ENCODE measurements at regions not wholly inside any gene's neighbourhood (a gene's known extent, or its start where the extent isn't known, plus 50 kb on each side); places are given as distances from the start of the nearest gene placed in this dataset.
"Not testable (repeated sequence)": the region's sequence is repeated elsewhere in the genome, so short reads cannot be mapped to it uniquely, and the experiment has no call there.

DNA sequence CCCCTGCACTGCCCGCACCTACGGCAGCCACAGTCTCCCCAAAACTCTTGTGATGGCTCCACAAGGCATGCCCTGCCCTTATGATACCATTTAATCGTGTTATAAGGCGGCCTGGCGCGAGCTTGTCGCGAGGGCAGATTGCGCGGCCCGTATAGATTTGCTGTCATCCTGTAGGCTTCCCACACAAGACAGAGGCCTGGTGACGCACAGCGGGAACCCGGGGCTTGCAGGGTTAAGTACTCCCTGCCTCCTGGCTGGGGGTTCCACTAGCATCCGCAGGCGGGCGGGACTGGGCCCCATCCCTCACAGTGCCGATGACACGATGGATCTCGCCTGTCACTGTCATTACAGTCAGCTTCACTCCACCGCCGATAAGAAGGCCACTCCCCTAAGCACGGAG, 364.9 kb upstream of the IRX2 start:
- DNase-seq (ENCODE audit: low read depth): no peak

DNA sequence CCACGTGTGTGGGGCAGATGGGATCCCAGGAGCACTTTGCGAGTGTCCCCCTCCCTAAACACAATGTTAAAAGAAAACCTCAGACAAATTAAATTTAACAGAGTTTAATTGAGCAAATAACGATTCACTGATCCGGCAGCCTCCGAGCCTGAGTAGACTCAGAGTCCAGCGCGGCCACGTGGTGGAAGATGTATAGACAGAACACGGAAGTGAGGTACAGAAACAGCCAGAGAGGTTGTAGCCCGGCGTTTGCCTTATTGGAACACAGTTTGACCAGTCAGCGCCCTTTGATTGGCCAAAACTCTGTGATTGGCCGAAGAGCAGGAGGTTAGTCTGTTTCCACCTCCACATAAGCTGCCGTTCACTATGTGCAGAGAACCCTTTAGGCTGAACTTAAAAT, 363.0 kb upstream of the IRX2 start:
- DNase-seq (ENCODE audit: low read depth): no peak

DNA sequence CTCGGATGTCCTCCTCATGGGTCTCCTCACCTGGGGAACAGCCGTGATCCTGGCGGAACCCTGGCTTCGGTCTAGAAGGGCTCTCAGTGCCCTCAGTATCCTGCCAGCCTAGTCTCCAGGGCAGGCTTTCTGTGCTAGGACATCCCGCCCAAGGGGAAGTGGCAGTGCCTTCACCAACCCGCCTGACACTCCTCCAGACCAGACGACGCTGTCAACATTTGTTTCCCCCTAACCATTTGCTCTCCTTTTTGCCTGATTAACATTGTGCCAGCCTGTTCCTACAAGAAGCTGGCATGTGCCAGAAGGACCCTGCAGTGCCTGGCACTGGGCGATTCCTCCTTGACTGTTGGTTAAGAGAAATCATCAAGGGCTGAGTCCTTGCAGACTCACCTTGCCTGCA, 358.9 kb upstream of the IRX2 start:
- no peak for DNase-seq (ENCODE audit: low read depth)

GRCh38 chr5:3107156-3107611, 355.7 kb upstream of the IRX2 start:
- no peak for DNase-seq (ENCODE audit: low read depth)

GRCh38 chr5:3105581-3105980, 354.1 kb upstream of the IRX2 start:
- no peak for DNase-seq (ENCODE audit: low read depth)

DNA sequence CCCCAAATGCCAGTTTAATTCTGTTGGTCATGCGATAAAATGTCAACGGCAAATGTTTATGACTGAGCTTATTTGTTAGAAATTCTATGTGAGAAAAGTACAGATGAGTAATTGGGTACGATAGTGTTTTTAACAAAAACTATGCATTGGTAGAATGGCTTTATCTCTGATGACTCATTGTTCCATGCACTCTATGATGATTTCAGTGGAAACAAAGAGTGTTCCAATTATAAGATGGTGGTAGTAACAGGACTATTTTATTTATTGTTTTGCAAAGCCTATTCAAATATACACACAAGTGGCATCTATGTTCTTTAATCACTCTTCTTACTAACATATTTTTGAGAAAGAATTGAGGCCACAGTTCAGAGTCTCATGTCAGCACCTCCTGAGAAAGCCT, 353.7 kb upstream of the IRX2 start:
- no peak for DNase-seq (ENCODE audit: low read depth)

GRCh38 chr5:3104429-3105060, 353.1 kb upstream of the IRX2 start:
- DNase-seq (ENCODE audit: low read depth): no peak

GRCh38 chr5:3103262-3103811, 351.9 kb upstream of the IRX2 start:
- no peak for DNase-seq (ENCODE audit: low read depth)

DNA sequence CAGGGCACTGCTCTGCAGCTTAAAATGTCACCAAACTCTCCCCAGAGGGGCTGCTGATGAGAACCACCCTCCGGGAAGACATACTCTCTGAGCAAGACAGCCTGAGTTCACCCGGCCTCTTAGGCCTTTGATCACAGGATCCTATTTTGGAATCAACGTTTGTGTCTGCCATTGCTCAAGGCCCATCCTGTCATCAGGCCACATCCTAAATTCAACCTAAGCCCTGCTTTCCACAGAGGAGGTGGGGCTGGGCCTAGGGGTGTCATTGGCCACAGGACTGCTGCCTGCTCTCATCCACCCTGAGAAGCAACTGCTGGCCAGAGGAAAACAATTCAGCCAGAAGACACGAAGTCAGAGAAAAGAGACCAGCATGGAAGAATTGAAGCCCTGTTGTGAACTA, 351.1 kb upstream of the IRX2 start:
- no peak for DNase-seq (ENCODE audit: low read depth)

DNA sequence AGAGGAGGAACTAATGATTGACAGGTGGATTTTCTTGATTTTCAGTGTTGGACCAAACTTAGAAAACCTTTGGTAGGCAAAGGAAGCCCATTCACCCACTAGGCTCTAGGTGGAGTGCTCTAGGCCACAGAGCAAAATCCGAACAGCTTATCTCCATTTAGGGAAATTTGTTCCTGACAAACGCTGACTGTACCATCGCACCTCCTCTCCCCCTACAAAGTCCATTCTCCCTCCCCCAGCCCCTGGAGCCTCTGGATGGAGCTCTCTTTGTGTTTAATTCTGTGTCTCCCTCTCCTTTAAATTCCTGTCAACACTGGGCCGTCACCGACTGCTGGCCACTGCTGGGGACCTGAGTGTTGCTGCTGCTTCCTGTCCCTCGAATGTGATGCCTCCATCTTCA, 350.1 kb upstream of the IRX2 start:
- DNase-seq (ENCODE audit: low read depth): no peak

DNA sequence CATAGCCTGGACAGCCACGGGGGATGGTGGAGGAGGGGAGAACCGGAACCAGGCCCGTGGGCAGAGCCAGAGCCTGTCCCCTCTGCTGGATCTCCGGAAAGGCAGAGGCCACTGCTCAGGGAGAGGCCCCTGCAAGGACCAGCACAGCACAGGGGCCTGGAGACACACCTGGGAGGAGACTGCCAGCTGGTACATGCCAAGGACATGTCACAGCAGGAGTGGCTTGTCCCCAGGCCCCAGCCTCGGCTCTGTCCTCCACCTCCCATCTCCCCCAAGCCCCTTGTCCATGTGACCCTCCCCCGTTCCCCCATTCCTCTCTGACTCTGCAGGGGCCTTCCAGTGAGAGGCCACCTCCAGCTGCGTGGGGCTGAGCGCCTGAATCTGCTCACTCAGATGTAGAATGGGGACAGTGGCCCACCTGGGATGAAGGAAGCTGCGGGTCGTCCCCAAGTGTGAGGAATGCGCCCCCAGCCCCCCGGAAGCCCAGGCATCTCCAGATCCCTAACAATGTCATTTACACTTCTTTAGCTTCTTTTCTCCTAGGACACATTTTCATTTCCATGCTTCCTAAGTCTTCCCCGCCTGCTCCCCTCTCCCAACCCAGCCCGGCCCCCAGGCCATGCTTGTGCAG, 349.6 kb upstream of the IRX2 start:
- DNase-seq (ENCODE audit: low read depth): no peak

- no peak for DNase-seq (ENCODE audit: low read depth)
Measured at GRCh38 chr5:3099954-3100353, 348.5 kb upstream of the IRX2 start.

DNA sequence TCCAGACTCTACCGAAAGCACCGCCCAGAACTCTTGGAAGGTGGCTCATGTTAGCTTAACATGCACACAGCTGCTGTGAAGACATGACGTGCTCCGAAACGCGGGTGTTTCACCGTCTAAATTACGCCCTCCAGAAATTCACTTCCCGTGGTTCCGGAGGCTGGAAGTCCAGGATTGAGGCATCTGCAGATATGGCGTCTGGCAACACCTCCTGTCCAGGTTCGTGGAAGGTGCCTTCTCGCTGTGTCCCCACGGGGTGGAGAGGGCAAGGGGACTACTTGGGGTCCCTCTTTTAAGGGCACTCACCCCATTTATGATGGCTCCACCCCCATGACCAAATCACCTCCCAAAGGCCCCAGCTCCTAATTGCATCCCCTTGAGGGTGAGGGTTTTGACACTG, 348.0 kb upstream of the IRX2 start:
- no peak for DNase-seq (ENCODE audit: low read depth)

- DNase-seq (ENCODE audit: low read depth): no peak
Measured at GRCh38 chr5:3098821-3099220, 347.3 kb upstream of the IRX2 start.

DNA sequence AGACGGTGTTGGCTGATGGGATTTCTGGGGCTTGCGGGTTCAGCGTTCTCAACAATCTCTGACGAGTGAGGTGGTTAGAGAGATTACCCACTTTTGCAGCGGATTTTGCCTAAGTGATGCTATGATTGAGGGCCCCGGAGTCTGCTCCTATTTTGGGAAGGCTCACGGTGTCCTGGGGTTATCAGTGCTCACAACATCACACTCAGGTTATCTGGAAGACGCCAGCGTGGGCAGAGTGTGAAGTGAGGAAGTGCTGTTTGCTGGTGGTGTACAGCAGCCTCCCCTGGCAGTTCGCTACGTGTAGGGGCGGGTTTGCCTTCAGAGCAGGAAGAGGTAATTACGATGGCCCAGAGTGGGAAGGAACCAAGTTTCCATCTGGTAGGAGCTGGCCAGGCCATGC, 341.2 kb upstream of the IRX2 start:
- no peak for DNase-seq (ENCODE audit: low read depth)

DNA sequence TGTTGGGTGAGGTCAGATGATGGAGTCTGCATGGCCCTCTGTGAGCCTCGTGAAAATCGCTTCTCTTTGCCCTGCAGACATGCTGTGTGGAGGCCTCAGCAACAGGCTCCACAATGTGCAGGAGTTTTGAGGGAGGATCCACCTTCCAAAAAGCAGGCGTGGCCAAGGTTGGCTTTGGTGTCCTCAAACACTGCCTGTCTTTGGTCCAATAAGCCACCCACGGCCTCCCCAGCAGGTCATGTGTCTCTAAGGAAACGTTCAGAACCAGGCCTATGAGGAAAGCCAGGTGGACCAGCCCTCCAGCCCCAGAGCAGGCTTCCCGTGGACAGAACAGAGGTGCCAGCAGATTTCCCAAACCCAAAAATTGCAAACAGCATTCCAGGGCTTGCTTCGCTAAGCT, 340.7 kb upstream of the IRX2 start:
- no peak for DNase-seq (ENCODE audit: low read depth)

- DNase-seq (ENCODE audit: low read depth): no peak
Measured at GRCh38 chr5:3091040-3091774, 339.7 kb upstream of the IRX2 start.

DNA sequence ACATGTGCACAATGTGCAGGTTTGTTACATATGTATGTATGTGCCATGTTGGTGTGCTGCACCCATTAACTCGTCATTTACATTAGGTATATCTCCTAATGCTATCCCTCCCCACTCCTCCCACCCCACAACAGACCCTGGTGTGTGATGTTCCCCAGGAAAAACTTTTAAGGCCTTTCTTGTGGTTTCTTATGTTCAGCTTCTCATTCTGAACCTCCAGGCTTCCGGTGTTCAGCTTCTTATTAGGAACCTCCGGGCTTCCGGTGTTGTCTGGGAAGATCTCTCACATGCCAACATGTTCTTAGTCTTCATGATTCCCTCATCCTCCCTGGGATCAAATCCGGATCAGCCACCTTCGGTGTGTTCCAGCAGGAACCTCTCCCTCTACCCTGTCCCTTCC, 338.8 kb upstream of the IRX2 start:
- not testable (repeated sequence) for DNase-seq (ENCODE audit: low read depth)

- DNase-seq (ENCODE audit: low read depth): no peak
Measured at GRCh38 chr5:3080366-3080765, 328.9 kb upstream of the IRX2 start.

- DNase-seq (ENCODE audit: low read depth): no peak
Measured at GRCh38 chr5:3077684-3078083, 326.2 kb upstream of the IRX2 start.

GRCh38 chr5:3075309-3075708, 323.8 kb upstream of the IRX2 start:
- DNase-seq (ENCODE audit: low read depth): no peak

DNA sequence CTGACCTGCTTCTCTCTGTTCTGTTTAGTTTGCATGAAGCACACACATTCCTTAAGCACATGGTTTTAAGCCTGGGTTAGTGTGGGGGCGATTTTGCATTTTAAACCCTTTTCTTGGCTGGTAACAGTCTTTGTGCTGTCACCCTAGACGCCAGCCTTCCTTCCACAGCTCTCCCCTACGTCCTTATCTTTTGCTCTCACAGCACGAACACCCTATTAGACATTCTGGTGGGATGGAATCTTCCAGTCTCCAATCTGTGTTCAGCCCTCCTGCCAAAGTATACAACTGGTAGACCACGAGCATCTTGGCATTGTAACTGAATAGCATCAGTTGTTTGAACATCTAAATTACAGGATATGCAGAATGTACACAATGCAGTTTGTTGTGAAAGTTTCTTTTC, 316.9 kb upstream of the IRX2 start:
- DNase-seq (ENCODE audit: low read depth): no peak

Data from myocyte (in vitro differentiated cells).